IPS DF 19.7 (cell line): ENCODE measurements at regions not wholly inside any gene's neighbourhood (a gene's known extent, or its start where the extent isn't known, plus 50 kb on each side); places are given as distances from the start of the nearest gene placed in this dataset.

Experiments used
- DNase-seq: peaks from one replicate; pipeline ENCODE4 v3.0.0-alpha.2; 2013; ENCODE audit warnings: low read depth, low spot score

DNA sequence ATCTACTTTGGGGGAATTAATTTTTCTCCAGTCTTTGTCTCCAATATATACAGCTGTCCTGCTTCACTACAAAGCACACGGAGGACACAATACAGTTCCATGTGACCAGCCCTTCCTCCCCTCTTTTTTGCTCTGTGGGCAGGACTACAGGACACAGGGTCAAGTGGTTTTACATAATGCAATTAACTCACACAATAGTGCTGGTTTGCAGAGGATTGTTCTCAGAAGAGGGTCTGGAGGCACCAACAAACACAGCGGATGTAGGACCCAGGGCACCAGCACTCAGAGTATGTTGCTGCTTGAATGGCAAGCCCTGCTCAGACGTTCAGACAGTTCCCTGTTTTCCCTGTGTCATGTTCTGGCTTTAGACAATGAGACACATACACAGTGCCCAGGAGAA is 52.0 kb upstream of the NPTX2 start:
- DNase-seq: no peak

DNA sequence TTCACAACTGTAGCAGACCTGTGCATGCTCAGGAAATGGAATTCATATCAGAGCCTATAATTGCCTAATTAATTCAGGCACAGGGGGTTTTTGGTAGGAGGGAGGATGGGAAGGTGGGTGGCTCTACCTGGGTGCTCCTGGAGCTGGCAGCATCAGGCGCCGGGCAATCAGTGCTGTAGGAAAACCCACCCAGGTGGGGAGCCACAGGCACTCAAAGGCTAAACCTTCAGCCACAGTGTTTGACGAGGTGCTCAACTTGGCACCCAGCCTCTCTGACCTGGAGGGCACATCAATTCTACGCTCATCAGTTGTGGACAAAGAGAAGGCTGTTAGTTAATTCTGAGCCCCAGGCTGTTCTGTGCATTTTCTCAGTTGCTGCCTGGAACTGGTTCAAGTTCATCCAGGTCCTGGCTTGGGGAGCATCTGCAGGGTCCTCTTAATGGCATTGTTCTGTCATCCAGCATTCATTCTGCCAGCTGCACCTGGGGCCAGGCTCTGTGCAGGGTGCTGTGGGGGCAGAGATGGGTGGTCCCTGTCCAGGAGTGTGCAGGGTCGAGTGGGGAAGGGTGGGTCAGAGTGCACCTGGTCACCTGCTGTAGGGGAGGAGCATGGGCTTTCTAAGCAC is 54.1 kb upstream of the NPTX2 start:
- no peak for DNase-seq

DNA sequence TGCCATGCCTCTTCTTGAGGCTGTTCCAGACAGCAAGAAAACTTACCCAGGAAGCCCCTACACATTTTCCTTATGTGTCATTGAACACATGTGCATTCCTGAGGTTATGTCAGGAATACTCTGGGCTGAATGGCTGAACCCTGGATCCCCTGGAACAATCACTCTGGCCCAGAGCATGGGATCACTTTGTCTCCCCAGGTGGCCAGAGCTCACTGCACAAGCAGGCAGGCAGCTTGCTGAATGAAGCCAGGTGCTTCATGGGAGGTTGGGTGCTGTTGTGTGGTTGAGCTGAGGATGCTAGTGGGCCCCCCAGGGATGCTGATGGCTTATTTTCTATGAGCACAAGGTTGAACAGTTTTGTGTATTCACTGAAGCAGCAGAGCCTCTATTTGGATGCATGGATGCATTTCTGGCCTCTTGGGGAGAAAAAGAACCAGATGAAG is 54.7 kb upstream of the NPTX2 start:
- no peak for DNase-seq

DNA sequence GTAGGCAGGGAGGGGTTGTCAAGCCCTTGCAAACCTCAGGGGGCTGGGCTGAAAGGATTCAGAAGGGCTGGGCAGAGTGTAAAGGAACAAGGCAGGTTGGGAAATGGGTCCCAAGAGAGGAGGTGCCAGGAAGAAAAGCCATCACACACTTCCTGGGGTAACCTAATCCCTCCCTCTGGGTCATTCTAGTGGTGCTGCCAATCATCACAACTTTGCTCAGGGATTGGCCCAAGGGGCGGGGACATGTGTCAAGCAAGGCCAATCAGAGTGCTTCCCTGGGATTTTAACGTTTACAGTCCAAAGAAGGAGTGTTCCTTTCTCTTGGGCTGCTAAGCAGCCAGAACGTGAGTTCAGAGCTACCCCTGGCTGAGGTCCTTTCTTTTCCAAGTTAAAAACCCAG is 57.1 kb upstream of the NPTX2 start:
- DNase-seq: peak; percentile 54

DNA sequence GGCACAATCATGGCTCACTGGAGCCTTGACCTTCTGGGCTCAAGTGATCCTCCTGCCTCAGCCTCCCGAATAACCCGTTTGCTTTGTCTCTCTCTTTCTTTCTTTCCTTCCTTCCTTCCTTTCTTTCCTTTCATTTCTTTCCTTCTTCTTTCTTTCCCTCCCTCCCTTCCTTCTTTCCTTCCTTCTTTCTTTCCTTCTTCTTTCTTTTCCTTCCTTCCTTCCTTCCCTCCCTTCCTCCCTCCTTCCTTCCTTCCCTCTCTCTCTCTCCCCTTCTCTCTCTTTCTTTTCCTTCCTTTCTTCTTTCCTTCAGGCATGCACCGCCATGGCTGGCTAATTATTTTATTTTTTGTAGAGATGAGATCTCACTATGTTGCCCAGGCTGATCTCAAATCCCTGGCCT is 57.9 kb upstream of the NPTX2 start:
- DNase-seq: no peak

DNA sequence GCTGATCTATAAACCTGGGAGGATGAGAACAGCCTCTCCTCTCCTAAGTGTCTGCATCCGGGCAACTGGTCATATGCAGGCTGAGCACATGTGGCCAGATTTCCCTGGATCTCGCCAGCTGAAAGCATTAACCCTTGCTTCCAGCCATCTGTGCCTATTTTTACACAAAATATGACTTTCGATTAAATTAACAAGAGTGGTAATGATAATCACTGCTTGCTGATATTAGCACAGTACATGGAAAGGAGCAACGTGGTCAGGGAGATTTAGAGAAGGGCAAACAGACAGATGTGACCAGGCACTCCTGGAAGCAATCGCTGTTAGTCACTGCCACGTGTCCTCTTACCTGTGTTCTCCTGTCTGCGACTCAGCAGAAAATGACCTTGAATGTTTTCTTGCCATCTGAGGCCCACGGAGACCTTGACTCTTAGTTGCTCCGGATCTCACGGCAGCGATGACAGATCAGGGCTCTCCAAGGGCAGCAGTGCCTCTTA is 59.5 kb upstream of the NPTX2 start:
- DNase-seq: no peak

DNA sequence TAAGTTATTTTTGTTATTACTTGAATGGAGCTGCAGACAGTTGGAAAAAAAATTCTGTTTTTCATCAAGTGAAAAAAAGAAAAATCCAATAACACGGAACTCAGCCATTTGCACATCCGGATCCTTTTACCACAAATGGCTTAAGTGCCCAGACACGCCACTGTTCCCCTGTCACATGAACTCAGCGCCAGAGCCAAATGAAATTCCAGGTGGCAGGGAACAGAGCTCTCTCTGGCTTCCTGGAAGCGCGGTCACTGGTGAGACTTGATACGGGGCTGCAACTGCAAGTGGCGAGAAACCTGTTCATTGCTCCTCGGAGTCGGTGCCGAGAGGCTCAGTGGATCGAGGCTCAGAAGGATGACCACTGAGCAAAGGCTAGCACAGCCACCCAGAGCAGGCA is 60.8 kb upstream of the NPTX2 start:
- no peak for DNase-seq

DNA sequence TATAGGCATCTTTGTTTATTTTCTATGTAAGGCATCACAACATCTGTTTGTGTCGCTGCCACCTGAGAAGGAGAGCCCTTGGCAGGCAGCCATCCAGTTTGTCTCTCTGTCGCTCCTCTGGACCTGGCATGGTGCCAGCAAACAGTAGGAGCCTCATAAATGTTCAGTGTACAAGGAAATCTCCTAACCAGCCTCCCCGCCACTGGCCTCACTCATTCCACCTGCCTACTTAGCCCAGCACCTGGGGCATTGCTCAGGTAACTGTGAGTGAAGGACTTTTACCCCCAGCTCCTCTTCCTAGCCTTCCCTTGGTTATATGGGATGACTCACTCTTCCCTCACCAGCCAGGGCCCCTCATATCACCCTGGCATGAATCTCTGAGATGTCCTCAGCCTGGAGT is 61.7 kb upstream of the NPTX2 start:
- no peak for DNase-seq

DNA sequence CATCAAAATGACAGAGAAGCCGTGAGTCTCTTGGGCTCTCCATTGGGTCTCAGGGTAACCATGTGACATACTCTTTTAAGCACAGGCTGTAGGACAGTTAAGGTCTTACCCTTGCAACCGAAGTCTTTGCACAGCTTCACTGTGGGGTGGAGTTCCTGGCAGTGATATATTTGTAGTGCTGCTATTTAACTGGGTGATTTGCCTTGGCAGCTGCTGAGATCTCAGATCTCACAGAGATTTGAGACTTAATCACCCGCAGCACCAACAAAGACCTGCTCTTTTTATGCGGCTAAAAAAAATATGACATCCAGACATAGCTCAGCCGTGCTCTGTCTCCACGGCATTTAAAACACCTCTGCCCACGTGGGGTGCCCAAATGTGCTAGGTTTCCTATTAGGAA is 63.4 kb upstream of the NPTX2 start:
- DNase-seq: no peak

DNA sequence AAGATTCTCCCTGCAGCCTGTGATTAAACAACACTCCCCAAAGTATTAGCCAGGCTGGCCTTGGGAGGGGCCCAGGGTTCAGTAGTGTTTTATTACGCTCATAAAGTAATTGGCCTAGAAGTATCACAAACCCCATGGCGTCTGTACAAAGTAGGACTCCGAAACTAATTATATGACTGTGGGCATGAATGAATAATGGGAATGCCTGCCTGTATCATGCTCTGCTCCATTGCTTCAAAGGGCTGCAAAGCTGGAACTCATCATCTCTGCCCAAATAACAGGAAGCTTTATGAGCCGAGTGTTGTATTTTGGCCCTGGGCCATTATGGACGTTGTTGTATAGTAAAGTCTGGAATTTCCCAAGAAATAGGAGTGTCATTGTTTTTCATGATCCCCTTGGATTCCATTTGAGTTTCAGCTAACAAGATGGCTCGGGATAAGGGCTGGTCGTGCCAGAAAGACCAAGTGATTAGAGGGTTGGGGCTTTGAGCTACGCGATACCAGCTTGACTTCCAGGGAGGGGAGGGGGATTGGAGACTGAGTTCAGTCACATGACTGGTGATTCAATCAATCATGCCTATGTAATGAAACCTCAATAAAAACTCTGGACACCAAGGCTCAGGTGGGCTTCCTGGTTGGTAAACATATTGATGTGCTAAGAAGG is 65.3 kb upstream of the NPTX2 start:
- DNase-seq: no peak

DNA sequence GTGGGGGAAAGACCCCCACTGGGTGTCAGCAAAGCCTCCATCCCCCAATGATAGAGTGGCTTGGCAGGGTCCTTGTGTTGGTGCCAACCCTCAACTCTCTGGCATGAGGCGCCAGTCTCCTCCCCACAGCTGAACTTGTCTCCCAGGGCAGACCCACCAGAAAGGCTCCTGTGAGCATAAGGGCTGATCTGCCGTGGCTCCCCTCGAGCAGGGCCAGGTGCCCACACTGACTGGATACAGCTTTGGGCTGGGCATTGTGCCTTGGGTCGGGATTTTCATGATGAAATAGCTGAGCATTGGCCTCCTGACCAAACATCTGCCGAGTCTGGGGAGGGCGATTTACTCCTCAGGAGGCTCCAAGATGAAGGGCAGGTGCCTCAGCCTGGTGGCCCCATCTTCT is 68.1 kb upstream of the NPTX2 start:
- DNase-seq: no peak

DNA sequence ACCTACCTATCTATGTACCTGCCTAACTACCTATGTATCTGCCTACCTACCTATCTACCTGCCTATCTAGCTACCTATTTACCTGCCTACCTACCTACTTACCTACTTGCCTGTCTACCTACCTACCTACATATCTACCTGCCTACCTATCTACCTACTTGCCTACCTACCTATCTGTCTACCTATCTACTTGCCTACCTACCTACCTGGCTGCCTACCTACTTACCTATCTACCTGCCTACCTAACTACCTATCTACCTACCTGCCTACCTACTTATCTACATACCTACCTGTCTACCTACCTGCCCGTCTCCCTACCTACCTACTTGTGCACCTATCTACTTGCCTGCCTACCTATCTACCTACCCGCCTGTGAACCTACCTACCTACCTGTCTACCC is 68.7 kb upstream of the NPTX2 start:
- no peak for DNase-seq

DNA sequence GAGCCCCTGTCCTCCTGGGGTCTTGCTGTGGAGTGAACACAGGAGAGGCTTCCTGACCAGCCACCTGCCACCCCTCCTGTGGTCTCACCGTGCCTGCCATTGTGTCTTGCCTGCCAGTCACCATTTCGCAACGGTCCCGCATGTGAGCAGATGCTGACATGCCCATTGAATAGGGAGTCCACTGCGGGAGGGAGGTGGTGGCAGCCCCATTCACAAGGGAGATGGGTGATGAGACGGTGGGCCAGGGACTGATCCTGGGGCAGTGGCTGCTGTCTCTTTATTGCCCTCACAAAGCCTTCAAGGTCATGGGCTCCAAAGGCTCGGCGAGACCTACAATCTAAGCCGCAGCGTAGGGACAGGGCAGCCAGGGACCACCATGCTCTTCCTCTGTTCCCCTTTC is 76.0 kb upstream of the NPTX2 start:
- no peak for DNase-seq

DNA sequence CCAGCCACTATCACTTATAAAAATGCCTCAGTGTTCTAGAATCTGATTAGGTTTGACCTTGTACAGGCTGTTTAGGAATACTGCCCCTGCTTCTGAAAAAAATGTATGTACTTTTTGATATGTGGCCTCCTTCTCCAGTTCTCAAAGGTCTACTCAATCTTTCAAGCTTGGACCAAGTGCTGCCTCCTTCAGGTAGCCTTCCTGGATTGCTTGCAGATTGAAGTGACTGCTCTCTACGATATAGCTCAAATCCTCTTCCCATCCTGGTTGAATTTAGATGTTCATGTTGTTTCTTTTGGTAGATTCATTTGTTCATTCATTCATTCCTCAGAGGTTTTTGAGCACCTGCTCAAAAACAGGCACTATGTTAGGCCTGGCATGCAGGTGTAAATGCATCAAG is 77.2 kb upstream of the NPTX2 start:
- no peak for DNase-seq

DNA sequence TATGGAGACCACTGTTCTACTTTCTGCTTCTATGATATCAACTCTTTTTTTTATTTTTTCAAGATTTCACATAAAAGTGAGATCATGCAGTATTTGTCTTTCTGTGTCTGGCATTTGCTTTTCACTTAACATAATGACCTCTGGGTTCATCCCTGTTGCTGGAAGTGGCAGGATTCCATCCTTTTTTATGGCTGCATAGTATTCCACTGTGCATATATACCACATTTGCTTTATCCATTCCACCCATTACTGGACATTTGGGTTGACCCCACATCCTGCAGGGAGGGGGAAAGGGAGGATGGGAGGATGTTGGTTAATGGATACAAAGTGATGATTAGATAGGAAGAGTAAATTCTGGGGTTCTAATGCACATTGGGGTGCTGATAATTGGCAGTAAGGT is 80.3 kb upstream of the NPTX2 start:
- no peak for DNase-seq

DNA sequence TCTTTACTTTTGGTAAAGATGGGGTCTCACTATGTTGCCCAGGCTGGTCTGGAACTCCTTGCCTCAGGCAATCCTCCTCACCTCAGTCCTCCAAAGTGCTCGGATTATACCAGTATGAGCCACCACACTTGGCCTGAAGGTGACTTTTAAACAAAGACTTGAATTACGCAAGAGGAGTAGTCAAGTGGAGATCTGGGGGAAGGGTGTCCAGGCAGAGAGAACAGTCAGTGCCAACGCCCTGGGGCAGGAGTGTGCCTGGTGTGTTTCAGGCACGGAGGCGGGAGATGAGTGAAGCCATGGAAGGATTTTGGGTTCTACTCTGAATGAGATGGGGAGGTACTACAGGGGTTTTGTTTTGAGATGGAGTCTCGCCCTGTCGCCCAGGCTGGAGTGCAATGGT is 82.6 kb upstream of the NPTX2 start:
- no peak for DNase-seq

DNA sequence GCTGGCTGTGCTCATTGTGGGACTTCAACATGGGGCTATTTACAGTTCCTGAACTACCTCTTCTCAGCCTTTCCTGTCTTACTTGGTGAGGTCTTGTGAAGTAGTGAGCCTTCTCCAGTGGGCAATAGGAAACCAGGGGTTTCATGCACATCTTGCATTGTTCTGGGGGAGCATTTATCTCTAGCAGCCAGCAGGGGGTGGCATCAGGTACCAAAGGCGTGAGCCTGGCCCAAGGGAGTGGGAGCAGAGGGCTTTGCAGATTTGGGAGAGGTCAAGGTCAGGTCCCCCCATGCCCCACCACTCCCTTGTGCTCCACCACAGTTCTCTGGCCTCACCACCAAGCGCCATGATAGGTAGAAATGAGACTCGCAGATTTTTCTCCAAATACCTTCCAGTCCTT is 85.4 kb upstream of the NPTX2 start:
- DNase-seq: no peak

DNA sequence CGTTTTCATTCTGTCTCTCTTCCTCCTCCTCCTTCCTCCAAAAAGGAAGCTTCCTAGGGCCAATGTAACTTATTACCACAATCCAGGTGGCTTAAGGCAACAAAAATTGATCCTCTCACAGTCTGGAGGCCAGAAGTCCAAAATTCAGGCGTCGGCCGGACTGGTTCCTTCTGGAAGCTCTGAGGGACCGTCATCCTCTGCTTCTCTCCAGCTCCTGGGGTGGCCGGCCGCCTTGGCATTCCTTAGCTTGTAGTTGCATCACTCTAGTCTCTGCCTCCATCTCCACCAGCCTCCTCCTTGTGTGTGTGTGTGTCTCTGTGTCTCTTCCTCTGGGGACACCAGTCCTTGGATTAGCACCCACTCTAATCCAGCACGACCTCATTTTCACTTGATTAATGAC is 89.0 kb upstream of the NPTX2 start:
- DNase-seq: no peak

DNA sequence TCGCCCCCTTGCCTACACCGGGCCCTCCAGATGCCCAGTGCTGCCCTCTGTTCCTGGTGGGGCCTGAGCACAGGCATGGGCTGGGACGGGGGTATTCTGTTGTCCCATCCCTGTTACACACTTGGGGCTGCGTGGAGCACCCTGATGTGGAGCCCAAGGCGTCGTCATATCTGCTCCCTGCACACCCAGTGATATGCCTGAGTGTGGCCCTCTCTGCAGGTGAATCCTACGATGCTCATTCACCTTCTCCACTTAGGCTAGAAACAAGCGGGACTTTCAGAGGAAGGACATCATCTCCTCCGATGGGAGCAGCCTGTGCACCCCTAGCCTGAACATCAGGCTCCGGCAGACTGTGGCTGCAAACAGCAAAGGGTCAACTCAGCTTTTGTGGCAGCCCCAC is 91.0 kb upstream of the NPTX2 start:
- no peak for DNase-seq

DNA sequence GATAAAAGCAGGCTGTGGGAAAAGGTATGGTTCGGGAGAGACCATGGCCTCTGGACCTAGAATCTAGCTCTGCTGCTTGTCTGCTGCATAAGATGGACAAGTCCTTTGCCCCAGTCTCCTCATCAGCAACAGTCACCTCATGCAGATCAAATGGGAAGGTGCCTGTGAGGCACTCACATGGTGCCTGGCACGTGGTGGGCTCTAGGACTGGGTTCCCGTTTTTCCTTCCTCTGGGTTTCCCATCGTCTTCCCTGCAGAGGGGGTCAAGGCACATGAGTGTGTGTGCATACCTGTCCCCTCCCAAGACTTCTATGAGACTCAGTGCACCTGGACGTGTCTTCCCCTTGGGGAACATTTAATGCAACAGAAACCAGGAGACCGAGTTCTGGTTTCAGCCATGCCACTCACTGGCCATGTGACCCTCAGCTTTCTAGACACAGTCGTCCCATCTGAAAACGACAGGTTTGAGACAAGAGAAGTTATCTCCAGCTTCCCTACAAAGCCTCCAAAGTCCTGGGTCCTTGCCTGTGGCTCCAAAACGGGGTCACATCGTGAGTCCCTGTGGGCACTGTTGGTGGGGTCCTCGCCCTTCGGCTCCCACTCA is 95.9 kb upstream of the NPTX2 start:
- no peak for DNase-seq

DNA sequence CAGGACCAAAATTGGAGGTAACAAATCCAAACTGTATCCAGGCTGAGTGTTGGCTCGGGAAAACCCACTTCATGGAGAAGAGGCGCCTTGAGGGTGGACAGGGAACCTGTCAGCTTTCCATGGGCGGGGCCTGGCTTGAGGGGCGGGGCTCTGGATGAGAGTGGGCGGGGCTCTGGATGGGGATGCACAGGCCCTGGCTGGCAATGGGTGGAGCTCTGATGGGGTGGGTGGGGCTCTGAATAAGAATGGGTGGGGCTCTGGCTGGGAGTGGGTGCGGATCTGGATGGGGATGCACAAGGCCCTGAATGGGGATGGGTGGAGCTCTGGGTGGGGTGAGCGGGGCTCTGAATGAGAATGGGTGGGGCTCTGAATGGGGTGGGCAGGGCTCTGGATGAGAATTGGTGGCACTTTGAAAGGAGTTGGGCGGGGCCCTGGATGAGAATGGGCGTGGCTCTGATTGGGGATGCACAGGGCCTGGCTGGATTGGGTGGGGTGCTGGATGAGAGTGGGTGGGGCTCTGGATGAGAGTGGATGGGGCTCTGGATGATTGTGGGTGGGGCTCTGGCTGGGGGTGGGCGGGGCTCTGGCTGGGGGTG is 96.6 kb upstream of the NPTX2 start:
- DNase-seq: no peak

DNA sequence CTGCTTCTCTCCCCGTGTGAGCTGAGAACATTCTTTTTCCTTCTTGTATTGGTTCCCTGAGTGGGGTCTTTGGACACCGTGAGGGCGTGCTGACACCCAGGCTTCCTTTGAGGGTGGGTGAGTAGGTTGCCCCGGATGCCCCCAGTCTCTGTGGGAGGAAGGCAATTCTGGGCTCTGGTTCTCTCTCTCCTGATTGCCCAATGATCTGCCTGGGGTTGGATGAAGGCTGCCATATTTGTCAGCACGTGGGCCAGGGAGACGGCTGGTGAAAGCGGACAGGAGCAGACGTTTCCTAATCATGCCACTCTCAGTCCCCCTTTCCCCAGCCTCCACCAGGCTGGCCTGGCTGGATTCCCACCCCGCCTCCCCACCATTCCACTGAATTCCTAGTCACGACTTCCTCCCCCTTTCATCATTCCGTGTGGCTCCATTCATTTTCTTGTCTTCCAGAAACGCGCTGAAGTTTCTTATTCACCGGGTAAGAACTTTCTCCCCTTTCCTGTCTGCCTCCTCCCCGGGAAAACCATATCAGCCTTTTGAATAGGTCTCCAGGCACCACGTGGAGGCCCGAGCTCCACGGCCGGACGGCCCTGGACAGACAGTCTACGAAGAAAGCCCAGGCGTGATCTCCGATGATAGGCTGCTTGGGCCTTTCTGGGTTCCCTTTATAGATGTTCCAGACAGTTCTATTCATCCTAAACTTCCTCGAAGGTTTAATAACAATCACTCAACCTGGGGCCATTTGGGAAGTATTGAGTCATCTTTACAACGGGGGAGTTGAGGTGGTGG is 98.7 kb upstream of the NPTX2 start:
- DNase-seq: no peak
